IMR-90 (cell line): ENCODE measurements at regions not wholly inside any gene's neighbourhood (a gene's known extent, or its start where the extent isn't known, plus 50 kb on each side); places are given as distances from the start of the nearest gene placed in this dataset.

Source experiments
- ATAC-seq: fragments of 200-7000 bp; cut with Tn5 transposase; 2 replicates; pipeline ENCODE4 v1.9.1; 2020; ENCODE audit warnings: low read depth, mild to moderate bottlenecking, moderate library complexity
- BruUV-seq: library from RNA; stranded (reverse); fragments of 400-500 nt; replicated peaks from 2 replicates; lab custom pipeline; 2021; lab: Mats Ljungman, UMichigan
- CTCF ChIA-PET: fragments of 300-600 bp; formaldehyde crosslinking; extraction: SDS; loops from one replicate; lab custom pipeline; 2021; ENCODE audit warnings: antibody characterized with exemption; lab: Yijun Ruan, JAX
- POLR2A ChIA-PET: fragments of 300-600 bp; sonication (Branson Sonifier 250); formaldehyde crosslinking; loops from one replicate; lab custom pipeline; 2022; ENCODE audit warnings: antibody characterized with exemption; ENCODE audit not compliant: unreplicated experiment; lab: Charles Lee
- DNase-seq: peaks from one replicate; pipeline ENCODE4 v3.0.0; 2013
- H2AFZ ChIP-seq: replicated peaks from 2 replicates; pipeline ENCODE3; 2013; ENCODE audit warnings: low read length, mild to moderate bottlenecking; ENCODE audit not compliant: poor library complexity
- H2AK5ac ChIP-seq: 2 replicates; pipeline ENCODE4 v1.6.1; 2013; ENCODE audit warnings: low read depth, low read length, inconsistent platforms
- H2AK9ac ChIP-seq: replicated peaks from 2 replicates; pipeline ENCODE3; 2013; ENCODE audit warnings: mild to moderate bottlenecking, low read depth, low read length, moderate library complexity; ENCODE audit not compliant: poor library complexity
- H2BK120ac ChIP-seq: 2 replicates; pipeline ENCODE4 v1.6.1; 2013; ENCODE audit warnings: low read depth, low read length, inconsistent platforms
- H2BK15ac ChIP-seq: 3 replicates; pipeline ENCODE4 v1.6.1; 2013; ENCODE audit warnings: low read depth, low read length, inconsistent platforms
- H2BK20ac ChIP-seq: 2 replicates; pipeline ENCODE4 v1.6.1; 2013; ENCODE audit warnings: low read depth, mild to moderate bottlenecking, inconsistent platforms, low read length, moderate library complexity
- H2BK5ac ChIP-seq: 2 replicates; pipeline ENCODE4 v1.6.1; 2013; ENCODE audit warnings: mild to moderate bottlenecking, low read depth, low read length, inconsistent platforms; ENCODE audit not compliant: poor library complexity, severe bottlenecking
- H3K14ac ChIP-seq: replicated peaks from 2 replicates; pipeline ENCODE4 v1.6.1; 2013; ENCODE audit warnings: low read depth, low read length, inconsistent platforms
- H3K18ac ChIP-seq: 2 replicates; pipeline ENCODE4 v1.6.1; 2013; ENCODE audit warnings: low read depth, low read length, control low read depth
- H3K23ac ChIP-seq: 2 replicates; pipeline ENCODE4 v1.6.1; 2013; ENCODE audit warnings: low read depth, low read length, inconsistent platforms
- H3K27ac ChIP-seq: 2 replicates; pipeline ENCODE4 v1.5.1; 2013; ENCODE audit warnings: mild to moderate bottlenecking, control low read depth, low read length; ENCODE audit not compliant: insufficient read depth
- H3K27me3 ChIP-seq: 2 replicates; pipeline ENCODE4 v1.6.1; 2013; ENCODE audit warnings: low read length; ENCODE audit not compliant: control insufficient read depth, insufficient read depth
- H3K36me3 ChIP-seq: 2 replicates; pipeline ENCODE4 v1.6.1; 2013; ENCODE audit warnings: low read length, mixed read lengths; ENCODE audit not compliant: control insufficient read depth, insufficient read depth
- H3K4ac ChIP-seq: 2 replicates; pipeline ENCODE4 v1.6.1; 2013; ENCODE audit warnings: low read depth, low read length, inconsistent platforms
- H3K4me1 ChIP-seq: 2 replicates; pipeline ENCODE4 v1.6.1; 2013; ENCODE audit warnings: low read length, mixed read lengths; ENCODE audit not compliant: control insufficient read depth, insufficient read depth
- H3K4me2 ChIP-seq: 2 replicates; pipeline ENCODE4 v1.6.1; 2013; ENCODE audit warnings: low read depth, mild to moderate bottlenecking, control low read depth, low read length, moderate library complexity
- H3K4me3 ChIP-seq: 2 replicates; pipeline ENCODE4 v1.5.1; 2013; ENCODE audit warnings: low read depth, mild to moderate bottlenecking, control low read depth, low read length, moderate library complexity; ENCODE audit not compliant: insufficient read depth
- H3K56ac ChIP-seq: 2 replicates; pipeline ENCODE4 v1.6.1; 2013; ENCODE audit warnings: low read length, inconsistent platforms; ENCODE audit not compliant: insufficient read depth; ENCODE audit errors: extremely low read depth
- H3K79me1 ChIP-seq, 2 experiments: 2 replicates each; pipeline ENCODE4 v1.6.1; 2013; ENCODE audit warnings: low read length in 2 of 2, inconsistent platforms in 1 of 2, low read depth in 1 of 2
- H3K9ac ChIP-seq: 2 replicates; pipeline ENCODE4 v1.6.1; 2013; ENCODE audit warnings: low read depth, low read length, control low read depth
- H3K9me1 ChIP-seq: 2 replicates; pipeline ENCODE4 v1.6.1; 2013; ENCODE audit warnings: low read length, inconsistent platforms; ENCODE audit not compliant: insufficient read depth
- H3K9me3 ChIP-seq: 2 replicates; pipeline ENCODE4 v1.6.1; 2013; ENCODE audit warnings: low read length; ENCODE audit not compliant: control insufficient read depth, insufficient read depth
- H4K20me1 ChIP-seq: 2 replicates; pipeline ENCODE4 v1.6.1; 2013; ENCODE audit warnings: low read length, inconsistent platforms; ENCODE audit not compliant: insufficient read depth
- H4K5ac ChIP-seq: 2 replicates; pipeline ENCODE4 v1.6.1; 2013; ENCODE audit warnings: mild to moderate bottlenecking, low read depth, low read length, control low read depth
- H4K8ac ChIP-seq, 2 experiments: 2 replicates each; pipeline ENCODE4 v1.6.1; 2013; ENCODE audit warnings: low read depth in 2 of 2, low read length in 2 of 2, control low read depth in 1 of 2, inconsistent platforms in 1 of 2
- H4K91ac ChIP-seq: 2 replicates; pipeline ENCODE4 v1.6.1; 2013; ENCODE audit warnings: low read depth, low read length, inconsistent platforms; ENCODE audit not compliant: insufficient read depth
- BHLHE40 ChIP-seq: fragments of 150-350 bp; IDR thresholded peaks from 2 replicates; pipeline ENCODE4 v1.6.1; 2016; ENCODE audit warnings: mild to moderate bottlenecking, low read depth, low read length
- CEBPB ChIP-seq: IDR thresholded peaks from 2 replicates; pipeline ENCODE4 v1.6.1; 2012; ENCODE audit warnings: low read depth, low read length, improper control_type of control experiment
- CHD1 ChIP-seq: IDR thresholded peaks from 2 replicates; pipeline ENCODE4 v1.6.1; 2012; ENCODE audit warnings: low read depth, low read length, improper control_type of control experiment
- FOS ChIP-seq: fragments of 150-350 bp; IDR thresholded peaks from 2 replicates; pipeline ENCODE4 v1.6.1; 2016; ENCODE audit warnings: low read depth, low read length
- MAFK ChIP-seq: IDR thresholded peaks from 2 replicates; pipeline ENCODE4 v1.6.1; 2012; ENCODE audit warnings: low read depth, low read length, improper control_type of control experiment
- MAZ ChIP-seq: IDR thresholded peaks from 2 replicates; pipeline ENCODE4 v1.6.1; 2012; ENCODE audit warnings: low read depth, mild to moderate bottlenecking, low read length, improper control_type of control experiment, moderate library complexity, borderline replicate concordance
- POLR2A ChIP-seq: IDR thresholded peaks from 2 replicates; pipeline ENCODE4 v1.6.1; 2012; ENCODE audit warnings: mild to moderate bottlenecking, low read depth, low read length
- RAD21 ChIP-seq: IDR thresholded peaks from 2 replicates; pipeline ENCODE4 v1.6.1; 2012; ENCODE audit warnings: low read length, improper control_type of control experiment
- RCOR1 ChIP-seq: IDR thresholded peaks from 2 replicates; pipeline ENCODE4 v1.6.1; 2012; ENCODE audit warnings: mild to moderate bottlenecking, low read length, improper control_type of control experiment; ENCODE audit not compliant: insufficient replicate concordance
- RFX5 ChIP-seq: IDR thresholded peaks from 2 replicates; pipeline ENCODE4 v1.8.0; 2012; ENCODE audit warnings: low read depth, mild to moderate bottlenecking, low read length, moderate library complexity
- SMC3 ChIP-seq: fragments of 150-350 bp; IDR thresholded peaks from 2 replicates; pipeline ENCODE4 v1.6.1; 2016; ENCODE audit warnings: low read depth, mild to moderate bottlenecking, antibody characterized with exemption, low read length, moderate library complexity
- WGBS, 2 experiments: methylation state at CpG; one replicate each; pipeline versions ENCODE4 v1.1.5 to v1.1.7; 2013; ENCODE audit warnings: missing lambda C conversion rate in 2 of 2; ENCODE audit not compliant: insufficient read length in 1 of 2; ENCODE audit errors: extremely low coverage in 2 of 2; 5-methylcytosine and 5-hydroxymethylcytosine counted together
- dilution Hi-C: fragments of 300-500 bp; cut with HindIII; formaldehyde crosslinking; loops from one replicate; pipeline ENCODE4 v1.14.3; 2018; ENCODE audit warnings: low sequenced_read_pairs; ENCODE audit not compliant: unreplicated experiment
- in situ Hi-C: fragments of 300-500 bp; cut with MboI; formaldehyde crosslinking; loops from 3 replicates; pipeline ENCODE4 v1.14.3; 2019; ENCODE audit warnings: low sequenced_read_pairs, inconsistent platforms, mixed read lengths
- intact Hi-C: fragments of 100-400 bp; cut with micrococcal nuclease; formaldehyde crosslinking; loops from 2 replicates; pipeline ENCODE4 v1.10.0; 2022
- TF ChIP-seq, protein P1 (sequence below): conservative IDR thresholded peaks from 2 replicates; pipeline ENCODE4 v1.5.1; 2012; ENCODE audit warnings: mild to moderate bottlenecking, low read depth, low read length, improper control_type of control experiment
- TF ChIP-seq, protein P2 (sequence below): fragments of 150-350 bp; IDR thresholded peaks from 2 replicates; pipeline ENCODE4 v1.6.1; 2017; ENCODE audit warnings: mild to moderate bottlenecking, antibody characterized with exemption, low read length, low read depth

DNA sequence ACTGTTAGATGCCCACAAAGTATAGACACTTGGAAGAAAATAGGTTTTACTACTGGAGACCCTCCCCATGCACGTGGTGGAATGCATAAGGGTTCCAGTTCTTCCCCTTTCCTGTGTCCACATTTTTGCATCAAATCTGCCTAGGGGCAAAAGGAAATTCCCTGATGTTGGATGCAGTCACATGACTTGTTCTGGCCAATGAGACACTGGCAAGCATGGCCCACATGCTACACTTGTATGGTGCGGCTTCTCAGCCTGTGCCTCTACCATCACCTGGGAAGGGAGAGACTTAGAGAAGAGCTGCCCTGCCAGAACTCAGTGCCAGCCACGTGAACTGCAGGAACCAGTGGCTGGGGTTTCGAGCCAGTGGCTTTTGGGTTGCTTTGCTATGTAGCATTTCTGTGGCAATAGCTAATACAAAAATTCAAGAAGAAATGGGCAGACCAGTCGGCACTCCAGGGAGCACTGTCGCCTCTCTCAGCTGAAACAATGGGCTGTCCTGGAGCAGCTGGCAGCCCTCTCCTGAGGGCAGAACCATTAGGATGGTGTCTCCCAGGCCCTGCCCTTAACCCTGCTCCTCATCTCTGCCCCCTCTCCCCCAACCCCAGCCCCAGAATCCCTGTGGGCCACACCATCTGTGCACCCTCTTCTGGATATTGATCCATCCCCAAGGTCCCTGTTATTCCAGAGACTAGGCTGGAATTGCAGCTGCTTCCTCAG lies 634.0 kb downstream of the UQCRFS1 start:
- Histone ChIP-seq H2AK5ac (no peak overlapping the region), H3K27me3 (no peaks in the 10 kb centered on the region), H2BK15ac (no peak overlapping the region), H3K27ac (no peak overlapping the region), H4K5ac (no peak overlapping the region), H3K9ac (no peak overlapping the region), H3K4me3 (no peak overlapping the region), H3K36me3 (no peaks in the 10 kb centered on the region), H4K8ac (no peak overlapping the region), H4K91ac (no peak overlapping the region), H3K4ac (no peak overlapping the region), H3K4me2 (no peak overlapping the region), H3K4me1 (no peaks in the 10 kb centered on the region), H3K79me1 (no peaks in the 10 kb centered on the region), H3K9me3 (peaks cover 41% of the 10 kb centered on the region), H2AK9ac (no peak overlapping the region), H3K18ac (no peak overlapping the region), H2BK5ac (no peak overlapping the region), H3K9me1 (no peaks in the 10 kb centered on the region), H2BK20ac (no peak overlapping the region), H3K56ac (no peak overlapping the region), H3K23ac (no peak overlapping the region), H4K20me1 (no peaks in the 10 kb centered on the region), H3K14ac (no peak overlapping the region), H2AFZ (no peak overlapping the region), H2BK120ac (no peak overlapping the region)
- BruUV-seq = no TSS peak
- DNase-seq (no peak), ATAC-seq (no peak)
- ChIA-PET CTCF (no interaction called here), POLR2A (no interaction called here)
- dilution Hi-C loops (no loop called here), in situ Hi-C loops (no loop called here), intact Hi-C loops (no loop called here)
- WGBS, 2 experiments = 31% methylated on average over 3 of the region's 6 CpGs; no CpG with 5 or more reads in 1 of the 2 experiments
- no peak for TF ChIP-seq RAD21
- no peak for TF ChIP-seq RCOR1
- TF ChIP-seq POLR2A = no peak
- TF ChIP-seq MAFK = no peak
- no peak for TF ChIP-seq CHD1
- no peak for TF ChIP-seq BHLHE40
- TF ChIP-seq FOS = no peak
- no peak for TF ChIP-seq SMC3
- TF ChIP-seq MAZ = no peak
- TF ChIP-seq, protein P1, sequence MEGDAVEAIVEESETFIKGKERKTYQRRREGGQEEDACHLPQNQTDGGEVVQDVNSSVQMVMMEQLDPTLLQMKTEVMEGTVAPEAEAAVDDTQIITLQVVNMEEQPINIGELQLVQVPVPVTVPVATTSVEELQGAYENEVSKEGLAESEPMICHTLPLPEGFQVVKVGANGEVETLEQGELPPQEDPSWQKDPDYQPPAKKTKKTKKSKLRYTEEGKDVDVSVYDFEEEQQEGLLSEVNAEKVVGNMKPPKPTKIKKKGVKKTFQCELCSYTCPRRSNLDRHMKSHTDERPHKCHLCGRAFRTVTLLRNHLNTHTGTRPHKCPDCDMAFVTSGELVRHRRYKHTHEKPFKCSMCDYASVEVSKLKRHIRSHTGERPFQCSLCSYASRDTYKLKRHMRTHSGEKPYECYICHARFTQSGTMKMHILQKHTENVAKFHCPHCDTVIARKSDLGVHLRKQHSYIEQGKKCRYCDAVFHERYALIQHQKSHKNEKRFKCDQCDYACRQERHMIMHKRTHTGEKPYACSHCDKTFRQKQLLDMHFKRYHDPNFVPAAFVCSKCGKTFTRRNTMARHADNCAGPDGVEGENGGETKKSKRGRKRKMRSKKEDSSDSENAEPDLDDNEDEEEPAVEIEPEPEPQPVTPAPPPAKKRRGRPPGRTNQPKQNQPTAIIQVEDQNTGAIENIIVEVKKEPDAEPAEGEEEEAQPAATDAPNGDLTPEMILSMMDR = no peak
- TF ChIP-seq, protein P2, sequence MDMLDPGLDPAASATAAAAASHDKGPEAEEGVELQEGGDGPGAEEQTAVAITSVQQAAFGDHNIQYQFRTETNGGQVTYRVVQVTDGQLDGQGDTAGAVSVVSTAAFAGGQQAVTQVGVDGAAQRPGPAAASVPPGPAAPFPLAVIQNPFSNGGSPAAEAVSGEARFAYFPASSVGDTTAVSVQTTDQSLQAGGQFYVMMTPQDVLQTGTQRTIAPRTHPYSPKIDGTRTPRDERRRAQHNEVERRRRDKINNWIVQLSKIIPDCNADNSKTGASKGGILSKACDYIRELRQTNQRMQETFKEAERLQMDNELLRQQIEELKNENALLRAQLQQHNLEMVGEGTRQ = no peak
- TF ChIP-seq RFX5 = no peak
- no peak for TF ChIP-seq CEBPB
